ENCODE measurements at regions not wholly inside any gene's neighbourhood (a gene's known extent, or its start where the extent isn't known, plus 50 kb on each side); places are given as distances from the start of the nearest gene placed in this dataset.

- H3K4me3 ChIP-seq = no peak overlapping the region
- no peak for DNase-seq (ENCODE audit: low spot score)
- TF ChIP-seq, protein P1, sequence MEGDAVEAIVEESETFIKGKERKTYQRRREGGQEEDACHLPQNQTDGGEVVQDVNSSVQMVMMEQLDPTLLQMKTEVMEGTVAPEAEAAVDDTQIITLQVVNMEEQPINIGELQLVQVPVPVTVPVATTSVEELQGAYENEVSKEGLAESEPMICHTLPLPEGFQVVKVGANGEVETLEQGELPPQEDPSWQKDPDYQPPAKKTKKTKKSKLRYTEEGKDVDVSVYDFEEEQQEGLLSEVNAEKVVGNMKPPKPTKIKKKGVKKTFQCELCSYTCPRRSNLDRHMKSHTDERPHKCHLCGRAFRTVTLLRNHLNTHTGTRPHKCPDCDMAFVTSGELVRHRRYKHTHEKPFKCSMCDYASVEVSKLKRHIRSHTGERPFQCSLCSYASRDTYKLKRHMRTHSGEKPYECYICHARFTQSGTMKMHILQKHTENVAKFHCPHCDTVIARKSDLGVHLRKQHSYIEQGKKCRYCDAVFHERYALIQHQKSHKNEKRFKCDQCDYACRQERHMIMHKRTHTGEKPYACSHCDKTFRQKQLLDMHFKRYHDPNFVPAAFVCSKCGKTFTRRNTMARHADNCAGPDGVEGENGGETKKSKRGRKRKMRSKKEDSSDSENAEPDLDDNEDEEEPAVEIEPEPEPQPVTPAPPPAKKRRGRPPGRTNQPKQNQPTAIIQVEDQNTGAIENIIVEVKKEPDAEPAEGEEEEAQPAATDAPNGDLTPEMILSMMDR (IDR thresholded peaks at IDR 0.05) = no peak
- no peak overlapping the region for H3K27ac ChIP-seq
Measured at GRCh38 chr18:77466890-77467289, 217.2 kb downstream of the GALR1 start.

DNA sequence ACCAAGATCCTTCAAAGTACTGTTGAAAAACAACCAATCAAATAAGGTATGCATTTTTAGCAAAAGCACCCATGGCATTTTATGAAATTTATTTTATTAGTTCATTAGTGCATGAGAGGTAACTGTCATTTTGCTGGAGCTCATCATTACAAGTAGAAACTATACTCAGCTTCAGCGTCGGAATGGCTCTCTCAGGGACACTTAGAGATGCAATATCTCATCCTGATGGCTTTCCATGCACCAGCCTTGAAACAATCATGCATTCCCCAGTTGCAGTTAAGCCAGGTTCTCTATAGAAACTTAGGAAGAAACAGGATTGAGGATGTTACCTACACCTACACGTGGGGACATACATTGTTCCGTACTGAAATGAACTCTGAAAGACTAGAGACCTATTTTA is 219.5 kb downstream of the GALR1 start:
- TF ChIP-seq, protein P1 (IDR thresholded peaks at IDR 0.05) = no peak
- Histone ChIP-seq H3K27ac (no peak overlapping the region), H3K4me3 (no peak overlapping the region)
- DNase-seq (ENCODE audit: low spot score) = no peak

- no peak overlapping the region for H3K4me3 ChIP-seq
- TF ChIP-seq, protein P1 (IDR thresholded peaks at IDR 0.05) = no peak
- H3K27ac ChIP-seq = no peak overlapping the region
- DNase-seq (ENCODE audit: low spot score) = no peak
Measured at GRCh38 chr18:77470569-77471413, 221.1 kb downstream of the GALR1 start.

DNA sequence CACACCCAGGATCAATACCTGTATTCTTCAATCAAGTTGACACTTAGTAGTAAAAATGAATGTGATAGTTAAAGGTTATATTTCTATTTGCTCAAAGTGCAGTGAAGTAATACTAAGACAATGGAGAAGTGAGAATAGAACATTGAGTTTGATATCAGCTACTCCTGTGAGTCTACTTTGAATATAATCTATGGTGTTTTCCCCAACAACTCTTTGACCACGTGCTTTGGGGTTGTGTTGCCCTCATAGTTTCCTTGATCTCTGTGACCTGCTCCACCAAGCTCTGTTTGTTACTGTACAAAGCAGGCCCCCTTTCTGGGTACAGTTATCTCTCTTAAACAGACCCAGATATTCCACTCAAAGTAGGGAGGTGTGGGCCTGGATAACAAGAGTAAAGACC is 222.9 kb downstream of the GALR1 start:
- no peak for DNase-seq (ENCODE audit: low spot score)
- TF ChIP-seq, protein P1 (IDR thresholded peaks at IDR 0.05) = no peak
- Histone ChIP-seq H3K4me3 (no peak overlapping the region), H3K27ac (no peak overlapping the region)

DNA sequence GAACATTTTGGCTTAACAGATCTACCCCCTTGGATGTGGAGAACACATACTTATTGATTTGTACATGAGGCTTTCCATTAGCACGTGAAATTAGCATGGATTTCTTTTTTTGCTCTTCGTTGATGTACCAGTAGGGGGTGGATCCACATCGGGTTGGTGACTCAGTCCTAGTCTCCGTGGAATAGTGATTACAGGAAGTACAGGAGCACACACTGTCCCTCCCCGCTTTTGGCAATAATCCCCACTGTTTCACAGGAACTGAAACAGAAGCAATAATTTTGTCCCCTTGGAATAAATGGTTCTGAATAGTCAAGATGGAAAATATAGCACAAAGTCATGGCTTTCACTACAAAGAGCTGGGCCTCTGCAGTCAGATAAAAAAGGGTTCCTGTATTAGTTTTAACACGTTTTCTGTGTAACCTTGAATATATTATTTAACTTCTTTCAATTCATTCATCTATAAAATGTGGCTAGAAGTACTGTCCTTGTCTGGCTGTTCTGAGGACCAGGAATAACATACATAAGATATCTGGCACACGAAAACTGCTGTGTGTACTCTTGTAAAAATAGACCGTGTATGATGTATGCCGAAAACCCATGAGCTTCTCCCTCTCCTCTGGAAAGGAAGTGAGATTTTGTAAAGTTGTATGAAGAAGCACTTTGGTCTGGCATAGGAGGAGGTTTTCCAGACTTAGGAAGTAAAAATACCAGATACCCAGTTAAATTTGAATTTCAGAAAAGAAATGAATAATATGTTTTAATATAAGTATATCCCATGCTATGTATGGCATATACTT is 229.2 kb downstream of the GALR1 start:
- TF ChIP-seq, protein P1 (IDR thresholded peaks at IDR 0.05) = no peak
- DNase-seq (ENCODE audit: low spot score) = no peak
- peak overlapping the region in 1 of 2 donors; percentile 65 for H3K27ac ChIP-seq
- no peak overlapping the region for H3K4me3 ChIP-seq

GRCh38 chr18:77481541-77481940 is 231.9 kb downstream of the GALR1 start:
- DNase-seq (ENCODE audit: low spot score) = no peak
- H3K27ac ChIP-seq = no peak overlapping the region
- TF ChIP-seq, protein P1 (IDR thresholded peaks at IDR 0.05) = no peak

More at GRCh38 chr18:77481541-77481940, 231.9 kb downstream of the GALR1 start:
- H3K4me3 ChIP-seq = no peak overlapping the region

Measured in coronary artery (tissue), 2 donors.